IPS-18a (cell line): ENCODE measurements at regions not wholly inside any gene's neighbourhood (a gene's known extent, or its start where the extent isn't known, plus 50 kb on each side); places are given as distances from the start of the nearest gene placed in this dataset.
"Not testable (repeated sequence)": the region's sequence is repeated elsewhere in the genome, so short reads cannot be mapped to it uniquely, and the experiment has no call there.

Experiments
- H3K27ac ChIP-seq: one replicate; pipeline ENCODE4 v1.5.1; 2013; ENCODE audit warnings: low read length
- H3K27me3 ChIP-seq: one replicate; pipeline ENCODE4 v1.6.1; 2013; ENCODE audit warnings: mild to moderate bottlenecking, low read length; ENCODE audit not compliant: control insufficient read depth, insufficient read depth
- H3K36me3 ChIP-seq: one replicate; pipeline ENCODE4 v1.6.1; 2013; ENCODE audit warnings: low read depth, low read length; ENCODE audit not compliant: control insufficient read depth
- H3K4me1 ChIP-seq: one replicate; pipeline ENCODE4 v1.6.1; 2013; ENCODE audit warnings: low read depth, low read length; ENCODE audit not compliant: control insufficient read depth
- H3K4me3 ChIP-seq: one replicate; pipeline ENCODE4 v1.5.1; 2013; ENCODE audit warnings: low read length
- H3K9ac ChIP-seq: one replicate; pipeline ENCODE4 v1.6.1; 2013; ENCODE audit warnings: mild to moderate bottlenecking, low read length, moderate library complexity
- H3K9me3 ChIP-seq: one replicate; pipeline ENCODE4 v1.6.1; 2013; ENCODE audit warnings: low read depth, low read length; ENCODE audit not compliant: control insufficient read depth

GRCh38 chr12:90585640-90586304 is 369.2 kb downstream of the CCER1 start:
- Histone ChIP-seq H3K36me3 (no peaks in the 10 kb centered on the region), H3K27me3 (no peaks in the 10 kb centered on the region), H3K9ac (no peak overlapping the region), H3K27ac (no peak overlapping the region), H3K4me3 (no peak overlapping the region), H3K4me1 (no peaks in the 10 kb centered on the region), H3K9me3 (no peaks in the 10 kb centered on the region)

GRCh38 chr12:90576707-90577106 is 378.3 kb downstream of the CCER1 start:
- H3K36me3 ChIP-seq, result no peaks in the 10 kb centered on the region
- no peak overlapping the region for H3K27ac ChIP-seq
- H3K4me3 ChIP-seq, result no peak overlapping the region
- no peaks in the 10 kb centered on the region for H3K27me3 ChIP-seq
- no peaks in the 10 kb centered on the region for H3K4me1 ChIP-seq
- H3K9ac ChIP-seq, result no peak overlapping the region
- H3K9me3 ChIP-seq, result no peaks in the 10 kb centered on the region

DNA sequence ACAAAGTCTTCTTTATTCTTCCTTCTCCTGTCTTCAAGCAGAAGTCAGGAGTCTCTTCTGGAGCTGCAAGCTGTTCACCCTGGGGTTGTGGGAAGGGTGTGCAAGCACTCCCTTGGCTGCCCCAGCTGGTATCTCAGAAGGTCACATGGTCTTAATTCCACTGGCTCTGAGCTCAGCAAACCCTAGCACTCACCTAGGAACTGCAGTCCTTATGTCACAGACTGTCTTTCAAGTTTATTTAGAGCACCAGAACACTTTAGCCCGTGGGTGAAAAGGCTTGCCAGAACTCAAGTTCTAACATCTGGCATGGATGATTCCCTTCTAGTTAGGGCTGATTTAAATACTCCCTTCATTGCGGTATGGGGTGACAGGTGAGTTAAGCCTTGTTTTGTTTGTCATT is 379.0 kb downstream of the CCER1 start:
- no peaks in the 10 kb centered on the region for H3K4me1 ChIP-seq
- no peaks in the 10 kb centered on the region for H3K27me3 ChIP-seq
- no peaks in the 10 kb centered on the region for H3K36me3 ChIP-seq
- no peak overlapping the region for H3K9ac ChIP-seq
- H3K4me3 ChIP-seq, result no peak overlapping the region
- H3K27ac ChIP-seq, result no peak overlapping the region
- no peaks in the 10 kb centered on the region for H3K9me3 ChIP-seq

- no peaks in the 10 kb centered on the region for H3K4me1 ChIP-seq
- no peaks in the 10 kb centered on the region for H3K27me3 ChIP-seq
- H3K4me3 ChIP-seq, result no peak overlapping the region
- no peak overlapping the region for H3K9ac ChIP-seq
- H3K27ac ChIP-seq, result no peak overlapping the region
- H3K9me3 ChIP-seq, result no peaks in the 10 kb centered on the region
- no peaks in the 10 kb centered on the region for H3K36me3 ChIP-seq
These were observed 380.3 kb downstream of the CCER1 start for GRCh38 chr12:90574676-90575075.

- no peaks in the 10 kb centered on the region for H3K36me3 ChIP-seq
- H3K27me3 ChIP-seq, result no peaks in the 10 kb centered on the region
- H3K4me1 ChIP-seq, result no peaks in the 10 kb centered on the region
These were observed 382.2 kb downstream of the CCER1 start for GRCh38 chr12:90572778-90573177.

DNA sequence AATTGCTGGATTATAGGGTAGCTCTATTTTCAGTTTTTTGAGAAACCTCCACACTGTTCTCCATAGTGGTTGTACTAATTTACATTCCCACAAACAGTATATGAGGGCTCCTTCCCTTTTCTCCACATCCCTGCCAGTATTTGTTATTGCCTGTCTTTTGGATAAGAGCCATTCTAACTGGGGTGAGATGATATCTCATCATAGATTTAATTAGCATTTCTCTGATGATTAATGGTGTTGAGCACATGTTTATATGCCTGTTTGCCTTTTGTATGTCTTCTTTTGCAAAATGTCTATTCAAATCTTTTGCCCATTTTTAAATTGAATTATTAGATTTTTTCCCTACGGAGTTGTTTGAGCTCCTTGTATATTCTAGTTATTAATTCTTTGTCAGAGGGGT is 385.3 kb downstream of the CCER1 start:
- no peaks in the 10 kb centered on the region for H3K9me3 ChIP-seq
- no peaks in the 10 kb centered on the region for H3K4me1 ChIP-seq
- H3K4me3 ChIP-seq, result no peak overlapping the region
- H3K9ac ChIP-seq, result no peak overlapping the region
- no peaks in the 10 kb centered on the region for H3K27me3 ChIP-seq
- no peak overlapping the region for H3K27ac ChIP-seq
- H3K36me3 ChIP-seq, result no peaks in the 10 kb centered on the region

More at GRCh38 chr12:90572778-90573177, 382.2 kb downstream of the CCER1 start:
- no peak overlapping the region for H3K27ac ChIP-seq
- no peak overlapping the region for H3K4me3 ChIP-seq
- H3K9ac ChIP-seq, result no peak overlapping the region
- no peaks in the 10 kb centered on the region for H3K9me3 ChIP-seq

GRCh38 chr12:90562671-90563070 is 392.3 kb downstream of the CCER1 start:
- no peaks in the 10 kb centered on the region for H3K9me3 ChIP-seq
- no peaks in the 10 kb centered on the region for H3K4me1 ChIP-seq
- no peaks in the 10 kb centered on the region for H3K27me3 ChIP-seq
- H3K9ac ChIP-seq, result no peak overlapping the region
- H3K36me3 ChIP-seq, result no peaks in the 10 kb centered on the region
- no peak overlapping the region for H3K27ac ChIP-seq
- no peak overlapping the region for H3K4me3 ChIP-seq

GRCh38 chr12:90548595-90548994 is 406.4 kb downstream of the CCER1 start:
- Histone ChIP-seq H3K36me3 (no peaks in the 10 kb centered on the region), H3K27me3 (no peaks in the 10 kb centered on the region), H3K4me3 (no peak overlapping the region), H3K4me1 (no peaks in the 10 kb centered on the region), H3K9me3 (no peaks in the 10 kb centered on the region), H3K27ac (no peak overlapping the region), H3K9ac (no peak overlapping the region)

- Histone ChIP-seq H3K27ac (no peak overlapping the region), H3K9me3 (no peaks in the 10 kb centered on the region), H3K9ac (no peak overlapping the region), H3K4me3 (no peak overlapping the region), H3K27me3 (no peaks in the 10 kb centered on the region), H3K36me3 (no peaks in the 10 kb centered on the region), H3K4me1 (no peaks in the 10 kb centered on the region)
These were observed 408.5 kb downstream of the CCER1 start for GRCh38 chr12:90546511-90546910.

DNA sequence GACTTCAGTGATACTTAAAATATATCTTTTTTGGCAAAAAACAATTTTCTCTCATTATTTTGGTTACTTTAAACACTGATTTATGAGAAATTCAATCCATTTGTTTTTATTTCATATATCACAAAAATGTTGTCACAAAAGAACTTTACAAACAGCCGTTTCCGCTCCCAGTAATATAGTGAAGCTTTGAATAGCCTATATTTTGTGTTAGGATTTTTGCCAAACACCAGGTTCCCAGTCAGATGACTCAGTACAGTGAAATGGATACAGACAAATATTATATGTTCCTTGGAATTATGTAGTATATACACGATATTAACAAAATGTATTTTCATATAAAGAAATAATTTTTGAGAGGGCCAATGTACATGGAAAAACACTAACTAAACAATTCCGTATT is 411.1 kb downstream of the CCER1 start:
- Histone ChIP-seq H3K9me3 (no peaks in the 10 kb centered on the region), H3K27me3 (no peaks in the 10 kb centered on the region), H3K27ac (no peak overlapping the region), H3K9ac (no peak overlapping the region), H3K4me1 (no peaks in the 10 kb centered on the region), H3K4me3 (no peak overlapping the region), H3K36me3 (no peaks in the 10 kb centered on the region)

GRCh38 chr12:90543374-90543773 is 411.6 kb downstream of the CCER1 start:
- Histone ChIP-seq H3K27me3 (no peaks in the 10 kb centered on the region), H3K4me1 (no peaks in the 10 kb centered on the region), H3K9ac (no peak overlapping the region), H3K4me3 (no peak overlapping the region), H3K27ac (no peak overlapping the region), H3K9me3 (no peaks in the 10 kb centered on the region), H3K36me3 (no peaks in the 10 kb centered on the region)

GRCh38 chr12:90542852-90543251 is 412.1 kb downstream of the CCER1 start:
- not testable (repeated sequence) for H3K4me3 ChIP-seq, H3K27ac ChIP-seq, H3K4me1 ChIP-seq, H3K27me3 ChIP-seq, H3K36me3 ChIP-seq, H3K9ac ChIP-seq, H3K9me3 ChIP-seq
